Thymus (tissue), 11 donors: ENCODE measurements at regions not wholly inside any gene's neighbourhood (a gene's known extent, or its start where the extent isn't known, plus 50 kb on each side); places are given as distances from the start of the nearest gene placed in this dataset.

Experiments
- DNase-seq, 9 donors: peaks; one replicate each; pipeline ENCODE4 v3.0.0-alpha.2; 2013; ENCODE audit warnings: low spot score in 9 of 9, low read depth in 6 of 9, missing footprints in 1 of 9
- H3K27ac ChIP-seq, 2 donors: one replicate each; pipeline ENCODE4 v1.5.1; 2013; ENCODE audit warnings: control low read depth in 1 of 2, low read depth in 1 of 2, low read length in 1 of 2, mild to moderate bottlenecking in 1 of 2, moderate library complexity in 1 of 2
- H3K27me3 ChIP-seq, 2 donors: one replicate each; pipeline ENCODE4 v1.5.1; 2013; ENCODE audit warnings: low read length in 1 of 2; ENCODE audit not compliant: control insufficient read depth in 2 of 2, insufficient read depth in 1 of 2
- H3K36me3 ChIP-seq, 2 donors: one replicate each; pipeline ENCODE4 v1.5.1; 2013; ENCODE audit warnings: low read length in 1 of 2, mild to moderate bottlenecking in 1 of 2, moderate library complexity in 1 of 2; ENCODE audit not compliant: control insufficient read depth in 2 of 2, insufficient read depth in 2 of 2
- H3K4me1 ChIP-seq, 2 donors: one replicate each; pipeline ENCODE4 v1.5.1; 2013; ENCODE audit warnings: low read length in 2 of 2; ENCODE audit not compliant: control insufficient read depth in 2 of 2, insufficient read depth in 2 of 2
- H3K4me3 ChIP-seq, 2 donors: one replicate each; pipeline ENCODE4 v1.5.1; 2013; ENCODE audit warnings: low read length in 2 of 2, control low read depth in 1 of 2, mild to moderate bottlenecking in 1 of 2
- H3K9me3 ChIP-seq, 2 donors: one replicate each; pipeline ENCODE4 v1.5.1; 2013; ENCODE audit warnings: low read length in 1 of 2, mild to moderate bottlenecking in 1 of 2; ENCODE audit not compliant: control insufficient read depth in 2 of 2, insufficient read depth in 1 of 2
- WGBS: extraction: QIAGEN DNeasy Blood & Tissue Kit; methylation state at CpG from one replicate; pipeline ENCODE4 v1.1.7; 2013; 5-methylcytosine and 5-hydroxymethylcytosine counted together
- donor health status: healthy.

DNA sequence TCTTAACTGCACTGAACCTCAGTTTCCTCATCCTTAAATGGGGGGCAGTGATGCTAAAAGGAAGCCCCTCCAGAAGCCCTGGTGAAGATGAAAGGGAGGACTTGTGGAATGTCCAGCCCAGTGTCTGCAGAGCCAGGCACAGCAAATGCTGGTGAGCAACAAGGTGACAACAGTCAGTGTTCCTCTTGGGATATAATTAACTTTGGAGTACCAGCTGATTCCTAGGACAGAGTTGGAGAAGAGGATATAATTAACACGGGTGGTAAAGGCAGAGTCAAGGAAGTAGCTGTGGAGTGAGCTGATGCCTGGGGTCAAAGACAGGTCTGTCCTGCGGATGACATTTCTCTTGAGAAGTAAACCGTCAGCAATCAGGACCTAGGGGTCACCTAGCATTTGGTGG is 60.7 kb upstream of the MRPS6 start:
- Histone ChIP-seq H3K36me3 (no peaks in the 10 kb centered on the region), H3K4me3 (no peak overlapping the region), H3K4me1 (no peaks in the 10 kb centered on the region), H3K27me3 (no peaks in the 10 kb centered on the region), H3K27ac (no peak overlapping the region), H3K9me3 (peaks cover 0 to 6% of the 10 kb centered on the region in 2 donors)
- no peak for DNase-seq
- 92% methylated on average over 3 of the region's 3 CpGs for WGBS

DNA sequence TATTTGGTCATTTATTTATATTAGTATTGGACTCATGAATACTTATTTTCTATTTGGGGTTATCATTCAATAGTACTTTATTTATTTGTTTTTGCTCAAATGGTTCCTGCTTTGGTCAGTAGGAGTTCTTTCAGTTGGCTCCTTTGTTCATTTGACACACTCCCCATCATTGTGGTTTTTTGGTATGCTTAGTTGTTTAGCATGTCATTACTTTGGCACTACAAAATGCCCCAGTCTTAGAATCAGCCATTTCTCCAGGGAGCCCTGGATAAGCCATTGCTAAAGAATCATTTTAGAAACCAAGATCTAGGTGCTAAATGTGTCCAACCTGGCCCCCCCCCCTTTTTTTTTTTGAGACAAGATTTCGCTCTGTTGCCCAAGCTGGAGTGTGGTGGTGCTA is 61.7 kb upstream of the MRPS6 start:
- Histone ChIP-seq H3K9me3 (peaks cover 0 to 6% of the 10 kb centered on the region in 2 donors), H3K4me3 (no peak overlapping the region), H3K27ac (no peak overlapping the region), H3K4me1 (no peaks in the 10 kb centered on the region), H3K36me3 (no peaks in the 10 kb centered on the region), H3K27me3 (no peaks in the 10 kb centered on the region)
- DNase-seq = no peak
- WGBS = 97% methylated on average over 1 of the region's 1 CpG

DNA sequence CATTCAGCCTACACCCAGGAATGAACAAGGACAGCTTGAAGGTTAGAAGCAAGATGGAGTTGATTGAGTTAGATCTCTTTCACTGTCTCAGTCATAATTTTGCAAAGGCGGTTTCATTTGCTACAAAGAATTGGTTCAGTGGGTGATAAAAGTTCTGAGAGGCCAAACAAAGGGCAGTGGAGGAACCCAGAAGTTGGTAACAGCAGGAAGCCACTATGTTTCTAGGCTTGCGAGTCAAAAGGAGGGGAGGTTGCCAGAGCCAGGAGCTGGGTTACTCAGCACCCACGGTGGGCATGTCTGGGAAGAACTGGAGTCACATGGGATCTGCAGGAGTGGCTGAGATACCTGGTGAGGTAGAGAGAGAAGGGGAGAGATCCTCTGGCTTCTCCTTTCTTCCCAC is 64.2 kb upstream of the MRPS6 start:
- Histone ChIP-seq H3K27ac (no peak overlapping the region), H3K4me3 (no peak overlapping the region), H3K36me3 (no peaks in the 10 kb centered on the region), H3K9me3 (peaks cover 0 to 6% of the 10 kb centered on the region in 2 donors), H3K27me3 (no peaks in the 10 kb centered on the region), H3K4me1 (no peaks in the 10 kb centered on the region)
- DNase-seq = no peak
- WGBS = 85% methylated on average over 3 of the region's 3 CpGs

DNA sequence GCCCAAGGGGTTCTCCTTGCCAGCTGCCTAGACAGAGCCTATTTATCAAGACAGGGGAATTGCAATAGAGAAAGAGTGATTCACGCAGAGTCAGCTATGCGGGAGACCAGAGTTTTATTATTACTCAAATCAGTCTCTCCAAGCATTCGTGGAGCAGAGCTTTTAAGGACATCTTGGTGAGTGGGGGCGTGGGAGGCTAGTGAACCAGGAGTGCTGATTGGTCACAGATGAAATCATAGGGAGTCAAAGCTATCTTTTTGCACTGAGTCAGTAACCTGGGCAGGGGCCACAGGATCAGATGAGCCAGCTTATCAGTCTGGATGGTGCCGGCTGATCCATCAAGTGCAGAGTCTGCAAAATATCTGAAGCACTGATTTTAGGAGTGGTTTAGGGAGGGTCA is 64.8 kb upstream of the MRPS6 start:
- Histone ChIP-seq H3K27me3 (no peaks in the 10 kb centered on the region), H3K4me3 (no peak overlapping the region), H3K9me3 (peaks cover 0 to 6% of the 10 kb centered on the region in 2 donors), H3K4me1 (no peaks in the 10 kb centered on the region), H3K27ac (no peak overlapping the region), H3K36me3 (no peaks in the 10 kb centered on the region)
- WGBS = over 99% methylated on average over 5 of the region's 5 CpGs
- DNase-seq = no peak

DNA sequence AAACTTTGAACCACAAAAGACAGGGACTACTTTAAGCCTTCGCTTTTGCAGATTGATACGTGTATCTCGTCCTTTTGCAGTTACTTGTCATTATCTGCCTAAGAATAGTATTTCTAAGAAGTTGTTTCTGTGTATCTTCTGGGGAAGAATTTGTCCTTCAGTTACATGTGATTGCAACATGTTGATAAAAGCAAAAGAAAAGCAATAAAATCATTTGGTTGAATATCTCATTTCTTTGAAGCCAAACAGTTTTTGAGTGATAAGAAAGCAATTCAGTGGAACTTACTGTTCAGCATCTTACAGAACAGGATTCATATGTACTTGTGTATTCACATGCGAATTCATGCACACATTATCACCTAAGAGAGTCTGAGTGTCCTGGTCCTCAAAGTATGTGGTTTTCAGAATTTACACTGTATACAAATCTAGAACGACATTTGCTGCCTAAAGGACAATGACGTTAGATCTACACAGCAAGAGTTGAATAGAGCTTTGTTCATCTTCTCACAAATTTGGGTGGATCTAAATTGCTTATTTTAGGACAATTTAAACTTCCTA is 66.7 kb upstream of the MRPS6 start:
- 98% methylated on average over 6 of the region's 6 CpGs for WGBS

DNA sequence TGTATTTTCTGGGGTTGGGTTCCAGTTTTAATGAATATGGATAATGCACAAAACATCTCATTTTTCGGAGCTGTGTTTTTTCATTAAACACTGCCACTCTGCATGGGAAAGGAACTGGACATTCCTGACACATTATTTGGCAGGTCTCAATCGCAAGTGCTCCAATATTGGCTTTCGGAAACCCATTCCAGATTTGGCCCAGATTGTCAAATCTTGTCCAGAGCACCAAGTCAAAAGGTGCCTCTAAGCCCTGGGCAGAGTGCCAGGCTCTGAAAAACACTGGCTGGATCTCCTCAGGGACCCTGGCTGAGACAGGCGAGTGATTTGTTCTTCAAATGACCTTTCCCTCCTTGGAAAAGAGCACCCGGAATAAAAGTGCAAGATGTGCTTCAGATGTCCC is 68.4 kb upstream of the MRPS6 start:
- Histone ChIP-seq H3K4me1 (no peaks in the 10 kb centered on the region), H3K4me3 (no peak overlapping the region), H3K27me3 (no peaks in the 10 kb centered on the region), H3K9me3 (no peaks in the 10 kb centered on the region), H3K27ac (no peak overlapping the region), H3K36me3 (no peaks in the 10 kb centered on the region)
- no peak for DNase-seq
- 96% methylated on average over 5 of the region's 5 CpGs for WGBS

More for the DNA sequence above, 66.7 kb upstream of the MRPS6 start:
- H3K27ac ChIP-seq = no peak overlapping the region
- no peak for DNase-seq
- peaks cover 0 to under 1% of the 10 kb centered on the region in 2 donors for H3K9me3 ChIP-seq
- H3K4me1 ChIP-seq = no peaks in the 10 kb centered on the region
- no peaks in the 10 kb centered on the region for H3K27me3 ChIP-seq
- no peaks in the 10 kb centered on the region for H3K36me3 ChIP-seq
- H3K4me3 ChIP-seq = no peak overlapping the region

DNA sequence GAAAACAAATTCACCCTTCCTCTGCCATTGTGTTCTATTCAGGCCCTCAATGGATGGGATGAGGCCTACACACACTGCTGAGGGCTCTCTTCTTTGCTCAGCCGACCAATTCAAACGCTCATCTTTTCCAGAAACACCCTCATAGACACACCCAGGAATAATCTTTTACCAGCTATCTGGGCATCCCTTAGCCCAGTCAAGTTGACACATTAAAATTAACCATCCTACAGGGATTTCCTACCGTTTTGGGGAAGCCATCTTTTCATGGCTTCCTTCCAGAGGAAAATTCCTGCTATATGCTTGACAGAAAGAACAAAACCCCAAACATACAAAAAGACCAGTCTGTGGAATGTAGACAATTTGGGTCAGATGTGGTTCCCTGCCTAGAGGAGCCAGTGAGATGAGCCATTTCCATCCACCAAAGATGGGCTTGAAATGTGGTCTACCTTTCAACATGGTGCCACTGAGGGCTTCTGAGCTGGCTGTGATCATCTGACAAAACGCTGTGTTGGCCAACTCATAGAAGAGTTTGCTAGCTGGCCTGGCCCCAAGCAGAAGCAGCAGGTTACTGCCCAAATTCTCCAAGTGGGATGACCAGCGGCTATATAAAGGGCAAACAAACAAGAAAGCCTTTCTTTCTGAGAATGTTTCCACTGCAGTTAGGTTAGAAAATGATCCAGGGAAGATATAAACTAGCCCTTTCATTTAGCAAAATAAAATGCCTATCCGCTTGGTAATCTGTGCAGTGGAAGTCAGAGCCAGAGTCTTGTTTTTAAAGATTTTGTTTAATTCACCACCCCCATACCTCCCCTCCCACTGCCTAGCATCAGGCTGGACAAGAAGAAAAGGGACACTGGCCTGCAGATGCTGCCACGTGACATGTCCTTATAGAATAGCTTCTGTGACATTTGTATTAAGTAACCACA is 69.1 kb upstream of the MRPS6 start:
- no peak overlapping the region for H3K27ac ChIP-seq
- H3K4me3 ChIP-seq = no peak overlapping the region
- no peaks in the 10 kb centered on the region for H3K4me1 ChIP-seq
- DNase-seq = no peak
- H3K27me3 ChIP-seq = no peaks in the 10 kb centered on the region
- WGBS = 83% methylated on average over 7 of the region's 7 CpGs
- H3K9me3 ChIP-seq = no peaks in the 10 kb centered on the region
- H3K36me3 ChIP-seq = no peaks in the 10 kb centered on the region

DNA sequence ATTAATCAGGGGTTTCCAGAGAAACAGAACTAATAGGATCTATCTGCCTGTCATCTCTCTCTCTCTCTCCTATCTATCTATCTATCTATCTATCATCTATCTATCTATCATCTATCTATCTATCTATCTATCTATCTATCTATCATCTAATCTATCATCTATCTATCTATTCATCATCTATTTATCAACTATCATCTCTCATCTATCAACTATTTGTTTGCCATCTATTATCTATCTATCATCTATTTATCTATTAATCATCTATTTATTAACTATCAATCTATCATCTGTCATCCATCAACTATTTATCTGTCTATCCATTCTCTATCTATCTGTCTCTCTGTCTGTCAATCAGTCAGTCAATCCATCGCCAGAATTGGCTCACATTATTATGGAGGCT is 70.0 kb upstream of the MRPS6 start:
- WGBS = 98% methylated on average over 1 of the region's 1 CpG
- no peaks in the 10 kb centered on the region for H3K27me3 ChIP-seq
- no peaks in the 10 kb centered on the region for H3K36me3 ChIP-seq
- H3K4me1 ChIP-seq = peaks cover 3 to 4% of the 10 kb centered on the region in 2 donors
- H3K9me3 ChIP-seq = no peaks in the 10 kb centered on the region
- DNase-seq = no peak
- no peak overlapping the region for H3K27ac ChIP-seq
- H3K4me3 ChIP-seq = no peak overlapping the region

DNA sequence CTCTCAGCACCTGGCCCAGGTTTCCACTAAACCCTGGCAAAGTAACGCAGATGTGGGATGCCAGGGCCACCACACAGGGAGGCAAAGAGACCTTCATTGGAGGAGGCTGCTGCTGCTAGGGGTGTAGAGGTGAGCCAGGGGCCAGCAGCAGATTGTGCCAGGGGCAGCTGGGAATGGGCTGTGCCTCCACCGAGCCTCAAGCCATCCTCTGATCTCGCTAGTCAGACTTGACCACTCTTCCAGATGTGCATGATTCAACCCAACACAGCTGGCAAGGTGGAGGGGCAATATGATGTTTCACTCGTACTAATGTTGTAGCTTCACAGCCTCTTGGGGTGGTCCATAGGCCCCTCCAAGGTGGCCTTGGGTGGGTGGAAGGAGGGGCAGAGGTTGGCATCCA is 73.0 kb upstream of the MRPS6 start:
- H3K27ac ChIP-seq = no peak overlapping the region
- H3K4me3 ChIP-seq = no peak overlapping the region
- H3K4me1 ChIP-seq = peaks cover 7% of the 10 kb centered on the region in 2 donors
- no peak for DNase-seq
- WGBS = 98% methylated on average over 4 of the region's 4 CpGs
- H3K36me3 ChIP-seq = no peaks in the 10 kb centered on the region
- no peaks in the 10 kb centered on the region for H3K9me3 ChIP-seq
- H3K27me3 ChIP-seq = no peaks in the 10 kb centered on the region
